ENCODE measurements at regions not wholly inside any gene's neighbourhood (a gene's known extent, or its start where the extent isn't known, plus 50 kb on each side); places are given as distances from the start of the nearest gene placed in this dataset.
"Not testable (repeated sequence)": the region's sequence is repeated elsewhere in the genome, so short reads cannot be mapped to it uniquely, and the experiment has no call there.

DNA sequence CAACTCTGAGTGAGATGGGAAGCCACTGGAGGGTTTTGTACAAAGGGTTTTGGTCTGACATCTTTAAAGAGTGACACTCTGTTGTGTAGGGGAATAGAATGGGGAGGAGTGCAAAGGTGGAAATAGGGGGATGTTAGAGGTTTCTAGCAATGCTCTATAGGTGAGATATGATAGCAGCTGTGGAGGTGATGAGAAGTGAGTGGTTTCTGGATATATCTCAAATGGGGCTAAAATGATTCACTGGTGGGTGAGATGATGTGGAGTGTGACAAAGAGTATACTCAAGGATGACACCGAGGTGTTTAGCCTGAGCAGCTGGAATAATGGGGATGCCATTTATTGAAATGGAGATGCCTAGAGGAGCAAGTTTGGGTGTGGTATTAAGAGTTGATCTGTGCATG, 426.4 kb downstream of the PCNX1 start:
- no peak for DNase-seq

DNA sequence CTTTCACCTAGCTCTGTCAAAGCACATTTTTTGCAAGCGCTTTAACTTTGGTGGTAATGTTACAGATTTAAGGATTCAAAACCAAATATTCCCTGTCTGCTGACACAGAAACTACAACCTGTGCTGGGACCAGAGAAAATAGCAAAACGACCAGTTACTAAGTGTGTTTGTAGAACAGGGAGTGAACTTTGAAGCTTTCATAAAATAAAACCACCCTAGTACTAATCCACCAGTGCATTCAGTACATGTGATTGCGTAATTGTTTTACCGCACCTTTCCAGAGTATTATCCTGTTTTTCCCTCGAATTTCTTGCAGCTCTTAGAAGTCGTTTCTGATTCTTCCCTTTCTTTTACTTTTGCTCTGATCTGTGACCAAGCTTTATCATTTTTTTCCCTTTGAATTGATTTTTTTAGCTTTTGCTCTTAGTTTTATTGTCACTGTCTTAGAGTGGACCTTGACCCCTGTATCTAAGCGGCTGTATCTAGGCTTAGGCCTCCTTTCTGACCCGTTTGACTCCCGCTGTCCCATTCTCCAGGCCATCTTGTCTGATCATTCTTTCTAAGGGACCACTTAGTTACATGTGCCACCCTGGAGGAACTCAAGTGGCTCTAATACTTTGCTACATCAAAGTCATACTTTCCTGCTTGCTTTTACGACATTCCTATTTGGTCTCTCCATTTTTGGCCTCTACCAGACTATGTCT, 429.4 kb downstream of the PCNX1 start:
- DNase-seq, result no peak

DNA sequence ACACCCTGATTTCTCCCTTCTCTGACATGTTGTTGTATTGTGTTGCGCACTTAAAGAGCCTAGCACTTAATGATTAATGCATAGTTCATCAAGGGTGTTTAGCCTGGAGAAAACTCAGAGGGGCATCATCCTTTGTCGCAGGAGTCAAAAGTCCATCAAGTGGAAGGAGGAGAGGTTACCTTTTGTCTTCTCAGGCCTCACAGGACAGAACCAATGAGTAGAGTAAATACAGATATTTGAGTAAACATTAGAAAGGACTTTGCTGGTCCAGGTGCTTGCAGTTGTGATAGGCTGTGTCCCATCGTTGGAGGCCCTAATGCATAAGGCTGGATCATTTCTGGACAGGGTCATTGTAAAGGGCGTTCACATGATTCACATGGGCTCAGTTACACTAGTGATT, 430.9 kb downstream of the PCNX1 start:
- no peak for DNase-seq

DNA sequence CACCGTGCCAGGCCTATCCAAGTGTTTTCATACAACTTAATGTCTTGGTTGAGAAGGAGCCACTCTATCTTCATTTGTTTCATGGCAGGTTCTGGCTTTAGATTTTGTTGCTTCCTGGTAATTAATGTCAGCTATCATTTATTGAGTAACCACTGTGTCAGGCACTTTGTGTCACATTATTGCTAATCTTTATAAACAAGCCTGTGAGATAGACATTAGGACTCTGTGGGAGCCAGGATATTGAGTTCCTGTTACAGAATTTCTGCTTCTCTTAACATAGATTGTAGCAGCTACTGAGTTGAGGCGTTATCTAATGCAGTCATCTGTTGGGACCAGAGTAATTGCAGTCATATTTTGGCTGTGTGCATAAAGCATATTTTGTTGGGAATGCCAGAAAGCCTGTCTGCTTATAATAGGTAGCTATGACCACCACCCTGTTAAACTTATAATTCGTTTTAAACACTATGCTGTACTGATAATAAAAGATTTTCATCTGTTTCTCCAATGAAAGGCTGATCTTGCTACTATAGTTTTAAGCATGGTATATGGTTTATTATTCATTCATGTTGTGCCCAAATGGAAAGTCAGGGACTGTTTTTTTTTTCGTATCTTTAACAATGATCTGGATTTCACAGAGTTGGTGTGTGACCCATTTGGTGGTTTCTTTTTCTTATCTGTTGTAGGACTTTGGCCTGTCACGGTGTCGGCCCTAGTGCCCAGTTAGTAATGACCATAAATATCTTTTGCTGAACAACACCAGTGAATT, 432.6 kb downstream of the PCNX1 start:
- no peak for DNase-seq

DNA sequence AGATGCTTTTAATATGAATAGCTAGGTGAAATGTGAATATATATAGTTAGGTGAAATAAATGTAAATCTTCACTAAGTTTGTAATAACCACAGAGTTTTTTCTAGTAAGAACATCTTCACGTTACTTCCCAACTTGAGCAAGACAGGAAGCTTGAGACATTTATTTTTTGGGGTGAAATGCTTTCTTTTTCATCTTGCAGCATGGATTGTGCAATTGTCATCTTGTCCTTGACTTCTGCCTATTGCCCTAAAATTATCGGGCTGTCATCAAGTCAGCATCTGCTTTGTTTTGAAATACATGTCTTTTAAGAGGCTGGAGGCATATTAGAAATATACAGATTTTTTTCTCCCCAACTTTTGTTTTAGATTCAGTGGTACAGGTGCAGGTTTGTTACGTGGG, 433.9 kb downstream of the PCNX1 start:
- no peak for DNase-seq

DNA sequence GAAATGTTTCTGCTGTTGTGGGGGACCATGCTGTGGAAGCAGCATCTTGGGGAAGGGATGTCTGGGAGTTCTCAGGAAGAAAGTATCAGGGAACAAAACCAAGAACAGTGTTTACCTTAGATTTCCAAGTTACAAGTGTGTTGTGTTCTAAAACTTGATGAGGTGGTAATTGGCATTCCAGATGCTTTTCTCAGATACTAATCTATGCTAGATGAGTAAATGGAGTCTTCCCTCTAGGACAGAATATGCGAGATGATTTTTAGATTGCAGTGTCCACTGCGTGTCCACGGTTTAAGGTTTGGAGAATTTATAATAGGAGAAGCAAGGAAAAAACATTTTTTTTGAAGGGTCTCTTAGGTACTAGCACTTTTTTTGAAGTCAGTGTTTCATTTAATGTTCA, 436.5 kb downstream of the PCNX1 start:
- DNase-seq, result no peak

DNA sequence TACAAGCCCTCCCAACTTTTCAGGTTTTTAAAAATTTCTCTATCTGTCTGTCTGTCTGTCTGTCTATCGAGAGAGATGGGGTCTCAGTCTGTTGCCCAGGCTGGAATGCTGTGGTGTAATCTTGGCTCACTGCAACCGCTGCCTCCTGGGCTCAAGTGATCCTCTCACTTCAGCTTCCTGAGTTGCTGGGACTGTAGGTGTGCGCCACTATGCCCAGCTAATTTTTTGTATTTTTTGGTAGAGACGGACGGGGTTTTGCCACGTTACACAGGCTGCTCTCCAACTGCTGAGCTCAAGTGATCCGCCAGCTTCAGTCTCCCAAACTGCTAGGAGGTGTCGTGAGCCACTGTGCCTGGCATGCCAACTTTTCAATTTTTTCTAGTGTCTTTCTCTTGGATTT, 437.2 kb downstream of the PCNX1 start:
- no peak for DNase-seq

DNA sequence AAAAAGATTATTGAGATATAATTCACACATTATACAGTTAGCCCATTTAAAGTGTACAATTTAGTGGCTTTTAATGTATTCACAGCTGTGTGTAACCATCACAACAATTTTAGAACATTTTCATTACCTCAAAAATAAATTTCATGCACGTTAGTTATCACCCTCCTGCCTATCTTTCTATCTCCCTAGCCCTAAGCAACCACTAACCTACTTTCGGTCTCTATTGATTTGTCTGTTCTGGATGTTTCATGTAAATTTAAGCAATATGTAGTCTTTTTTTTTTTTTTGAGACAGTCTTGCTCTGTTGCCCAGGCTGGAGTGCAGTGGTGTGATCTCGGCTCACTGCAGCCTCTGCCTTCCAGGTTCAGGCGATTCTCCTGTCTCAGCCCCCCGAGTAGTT, 439.4 kb downstream of the PCNX1 start:
- no peak for DNase-seq

DNA sequence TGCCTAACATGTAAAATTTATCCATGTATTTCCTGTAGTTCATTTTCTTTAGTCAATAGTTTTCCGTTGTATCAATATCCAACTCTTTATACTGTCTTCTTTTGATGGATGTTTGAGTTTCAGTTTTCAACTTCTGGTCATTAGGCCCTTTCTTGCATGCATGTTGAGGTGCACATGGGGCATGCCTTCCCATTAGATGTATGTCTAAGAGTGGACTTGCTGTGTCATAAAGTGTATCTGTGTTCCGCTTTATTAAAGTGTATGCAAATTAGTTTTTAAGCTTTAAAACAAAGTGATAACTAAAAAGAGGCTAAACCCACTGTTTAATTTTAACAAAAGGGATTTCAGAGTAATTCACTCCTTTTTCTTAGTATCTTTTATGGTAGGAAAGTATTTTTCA, 441.1 kb downstream of the PCNX1 start:
- DNase-seq, result no peak

DNA sequence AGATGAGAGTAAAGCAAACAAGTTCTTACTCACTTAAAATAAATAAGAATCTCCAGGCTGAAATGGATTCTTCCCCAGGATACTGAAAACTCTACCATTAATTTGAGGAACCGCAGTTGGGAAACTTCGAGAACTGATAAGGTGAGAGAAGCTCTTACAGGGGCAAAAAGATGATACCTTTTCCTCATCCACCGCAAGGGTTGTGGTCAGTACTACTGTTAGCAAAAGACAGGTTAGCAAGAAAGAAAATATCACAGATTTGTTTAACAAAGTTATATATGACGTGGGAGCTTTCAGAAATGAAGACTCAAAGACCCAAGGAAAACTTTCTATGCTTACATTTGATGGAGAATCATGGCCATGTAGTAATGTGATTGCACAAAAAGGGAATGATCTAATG, 441.6 kb downstream of the PCNX1 start:
- DNase-seq, result no peak

DNA sequence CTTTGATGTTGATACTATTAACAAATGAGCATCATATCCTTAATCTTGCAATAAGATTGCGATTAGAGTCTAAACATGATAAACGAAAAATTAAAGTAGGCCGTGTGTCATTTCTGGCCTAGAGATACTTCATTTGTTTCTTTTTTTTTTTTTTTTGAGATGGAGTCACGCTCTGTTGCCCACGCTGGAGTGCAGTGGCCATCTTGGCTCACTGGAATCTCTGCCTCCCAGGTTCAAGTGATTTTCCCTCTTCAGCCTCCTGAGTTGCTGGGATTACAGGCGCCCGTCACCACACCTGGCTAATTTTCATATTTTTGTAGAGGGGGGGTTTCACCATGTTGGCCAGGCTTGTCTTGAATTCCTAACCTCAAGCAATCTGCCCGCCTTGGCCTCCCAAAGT, 446.9 kb downstream of the PCNX1 start:
- no peak for DNase-seq

DNA sequence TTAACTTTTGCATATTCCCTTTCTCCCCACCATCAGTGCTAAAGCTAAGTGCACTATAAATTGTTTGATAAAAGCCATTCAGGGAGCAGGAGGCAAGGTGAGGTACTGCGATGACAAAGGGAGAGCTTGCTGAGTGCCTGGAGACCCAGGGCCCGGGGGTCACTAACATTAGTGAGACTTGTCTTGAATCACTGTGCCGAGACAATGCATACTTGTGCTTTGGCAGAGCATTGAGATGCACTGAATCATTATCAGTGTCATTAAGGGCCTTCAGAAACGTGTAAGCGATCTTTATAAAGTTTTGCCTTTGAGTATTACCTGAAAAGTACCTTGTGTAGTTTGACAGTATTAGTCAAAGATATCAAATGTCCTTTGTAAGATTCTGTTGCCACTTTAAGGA, 447.5 kb downstream of the PCNX1 start:
- DNase-seq, result no peak

DNA sequence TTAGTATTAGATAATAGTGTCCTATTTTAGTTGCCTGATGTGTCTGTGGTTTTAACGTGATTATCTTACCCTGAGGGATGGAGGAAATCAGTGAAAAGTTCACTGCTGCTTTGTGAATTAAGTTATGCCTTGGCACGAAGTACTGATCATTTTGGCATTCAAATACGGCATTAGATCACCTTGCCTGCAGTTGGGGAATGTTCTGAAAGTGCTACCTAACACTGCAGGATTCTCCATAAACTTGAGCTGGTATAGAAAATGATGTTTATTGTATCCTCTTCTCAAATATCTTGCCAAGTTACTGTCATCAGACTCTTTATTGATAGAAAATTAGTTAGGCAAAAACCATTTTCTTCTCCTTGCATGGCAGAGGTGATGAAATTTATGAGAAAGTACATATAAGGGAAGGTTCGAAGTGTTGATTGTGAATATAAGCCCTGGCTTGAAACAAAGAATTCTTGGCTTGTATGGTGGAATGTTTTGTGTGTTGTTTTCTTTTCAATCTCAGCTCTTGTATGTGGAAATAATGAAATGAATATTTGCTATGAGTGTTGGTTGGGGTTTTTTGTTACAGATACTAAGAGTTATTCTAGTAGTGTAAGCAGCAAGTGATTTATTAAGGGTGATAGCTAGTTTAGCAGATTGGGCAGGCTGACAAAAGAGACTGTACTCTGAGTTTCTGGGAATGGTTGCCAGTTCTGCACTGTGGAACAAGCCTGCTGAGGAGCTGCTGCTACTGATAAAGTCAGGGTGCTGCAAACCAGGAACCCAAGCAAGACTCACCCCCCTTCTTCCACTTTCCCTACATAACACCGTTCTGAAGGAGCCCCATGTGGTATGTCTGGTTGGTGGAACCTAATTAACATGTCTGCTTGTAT, 448.3 kb downstream of the PCNX1 start:
- DNase-seq, result no peak

DNA sequence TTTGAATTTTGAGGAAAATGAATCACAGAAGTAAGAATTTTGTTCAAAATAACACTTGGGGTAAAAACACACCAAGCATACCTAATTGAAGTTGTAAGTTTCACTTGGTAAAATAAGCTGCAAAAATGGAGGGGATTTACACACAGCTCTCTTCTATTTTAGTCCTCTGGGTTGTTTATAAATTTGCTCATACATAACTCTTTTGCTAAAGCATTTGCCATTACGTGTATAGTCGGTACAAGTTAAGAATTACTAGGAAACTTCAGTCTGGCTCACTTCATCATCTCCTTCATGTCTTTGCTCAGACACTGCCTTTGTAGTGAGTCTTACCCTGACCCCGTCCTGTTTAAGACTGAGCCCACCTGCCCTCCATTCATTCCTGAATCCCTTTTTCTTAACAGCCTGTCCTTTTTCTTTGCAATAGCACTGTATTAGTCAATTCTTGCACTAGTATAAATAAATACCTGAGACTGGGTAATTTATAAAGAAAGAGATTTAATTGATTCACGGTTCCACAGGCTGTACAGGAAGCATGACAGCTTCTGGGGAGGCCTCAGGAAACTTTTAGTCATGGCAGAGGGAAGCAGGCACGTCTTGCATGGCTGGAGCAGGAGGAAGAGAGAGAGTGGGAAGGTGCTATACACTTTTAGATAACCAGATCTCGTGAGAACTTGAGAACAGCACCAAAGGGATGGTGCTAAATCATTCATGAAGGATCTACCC, 451.1 kb downstream of the PCNX1 start:
- DNase-seq, result no peak

DNA sequence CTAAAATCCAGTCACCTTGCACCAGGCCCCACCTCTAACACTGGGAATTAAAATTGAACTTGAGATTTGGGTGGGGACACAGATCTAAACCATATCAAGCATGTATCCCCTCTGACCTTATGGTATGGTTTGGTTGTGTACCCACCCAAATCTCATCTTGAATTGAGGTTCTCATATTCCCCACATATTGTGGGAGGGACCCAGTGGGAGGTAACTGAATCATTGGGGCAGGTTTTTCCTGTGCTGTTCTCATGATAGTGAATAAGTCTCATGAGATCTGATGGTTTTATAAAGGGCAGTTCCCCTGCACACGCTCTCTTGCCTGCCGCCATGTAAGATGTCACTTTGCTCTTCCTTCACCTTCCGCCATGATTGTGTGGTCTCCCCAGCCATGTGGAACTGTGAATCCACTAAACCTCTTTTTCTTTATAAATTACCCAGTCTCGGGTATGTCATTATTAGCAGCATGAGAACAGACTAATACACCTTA, 451.7 kb downstream of the PCNX1 start:
- not testable (repeated sequence) for DNase-seq

DNA sequence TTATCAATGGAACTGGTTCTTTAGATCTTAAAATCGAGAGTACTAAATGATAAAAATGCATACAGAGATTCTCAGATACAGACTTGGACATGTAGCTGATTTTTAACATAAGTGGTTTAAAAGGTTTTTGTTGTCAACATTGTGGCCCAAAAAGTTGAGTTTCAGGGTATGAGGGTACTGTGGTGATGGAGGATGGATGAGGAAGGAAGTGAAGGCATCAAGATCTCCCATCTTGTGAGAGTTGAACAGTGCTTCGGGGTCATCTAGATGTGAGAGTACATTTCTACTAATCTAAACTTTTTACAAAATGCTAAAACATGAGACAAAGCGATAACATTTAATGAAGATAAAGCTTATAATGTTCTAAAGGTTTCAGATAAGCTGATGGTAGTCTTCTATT, 452.6 kb downstream of the PCNX1 start:
- DNase-seq, result no peak

DNA sequence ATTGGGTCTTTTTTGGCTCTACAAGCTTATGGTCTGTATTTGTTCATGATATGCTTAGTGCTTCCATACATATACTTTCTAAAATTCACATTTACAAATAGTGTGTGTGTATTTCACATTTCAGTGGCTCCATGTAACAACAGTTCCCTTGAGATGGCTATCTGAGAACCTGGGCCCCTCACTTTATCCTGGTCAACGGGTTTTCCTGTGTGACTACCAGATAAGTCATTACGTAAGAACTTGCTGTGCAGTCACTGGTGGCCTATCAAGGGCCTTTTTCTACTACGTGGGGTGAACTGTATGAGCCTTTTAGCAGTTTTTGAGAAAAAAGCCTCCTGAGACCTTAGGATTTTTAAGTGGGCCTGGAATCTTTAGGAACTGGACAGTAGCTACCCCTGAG, 454.1 kb downstream of the PCNX1 start:
- DNase-seq, result no peak

DNA sequence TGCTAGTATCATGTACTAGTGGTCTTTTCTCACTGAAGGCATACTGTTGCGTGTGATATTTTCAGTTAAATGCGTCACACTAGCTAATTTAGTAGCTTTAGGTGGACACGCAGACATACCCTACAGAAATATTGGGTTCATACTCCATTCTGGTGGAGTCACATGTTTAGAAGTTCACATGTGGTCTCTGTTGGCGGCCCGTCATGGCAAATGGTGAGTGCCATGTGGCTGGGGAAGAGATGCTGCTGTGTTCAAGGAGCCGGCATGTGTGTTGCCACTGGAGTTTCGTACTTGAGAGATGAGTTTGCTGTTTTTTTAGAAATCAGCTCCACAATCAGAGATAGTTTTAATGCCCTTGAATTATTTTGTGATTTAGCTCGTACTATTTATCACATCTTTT, 454.6 kb downstream of the PCNX1 start:
- DNase-seq, result no peak

DNA sequence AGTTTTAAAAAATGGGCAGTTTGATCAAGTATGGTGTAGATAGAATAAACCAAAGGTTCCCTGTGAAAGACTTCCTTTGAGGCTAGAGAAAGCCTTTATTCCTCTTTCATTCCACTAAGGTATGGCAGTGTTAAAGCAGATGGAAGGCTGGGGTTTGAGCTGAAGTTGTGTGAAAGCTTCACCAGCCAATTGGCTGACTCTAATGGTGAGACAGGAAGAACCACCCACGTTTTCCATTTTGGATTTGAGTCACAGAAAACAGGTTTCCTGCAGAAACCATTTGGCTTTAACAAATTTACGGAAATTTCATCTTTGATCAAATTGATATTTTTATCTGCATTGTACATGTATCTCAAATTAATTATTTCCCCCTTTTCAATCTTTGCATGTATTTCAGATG, 455.0 kb downstream of the PCNX1 start:
- no peak for DNase-seq

DNA sequence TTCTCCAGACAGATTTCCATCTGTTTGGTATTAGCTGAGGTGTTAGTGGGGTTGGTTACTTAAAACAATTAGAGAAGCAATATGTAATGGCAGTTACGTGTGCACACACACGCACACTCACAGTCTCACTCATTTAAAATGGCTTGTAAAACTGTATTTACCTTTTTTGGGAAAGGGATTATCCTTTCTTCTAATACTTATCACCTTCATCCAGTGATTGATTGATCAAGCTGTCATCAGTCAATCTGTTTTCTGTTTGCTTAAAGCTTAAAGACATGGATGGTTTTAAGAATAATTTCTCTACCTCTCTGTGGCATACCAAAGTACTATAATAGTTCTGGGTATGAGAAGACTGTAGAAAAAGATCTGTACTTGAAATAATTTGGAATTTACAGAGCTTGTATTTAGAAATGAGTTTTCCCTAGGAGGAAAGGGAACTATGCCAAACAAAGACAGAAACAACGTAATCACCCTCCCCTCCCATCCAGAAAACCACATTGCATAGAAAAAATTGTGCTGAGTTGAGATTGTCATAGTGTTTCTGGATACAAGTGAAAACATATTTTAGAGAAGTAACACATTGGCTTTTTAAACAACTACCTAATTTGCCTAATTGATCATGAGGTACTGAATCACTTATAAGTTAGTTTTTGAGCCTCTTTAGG, 455.8 kb downstream of the PCNX1 start:
- DNase-seq, result no peak

DNA sequence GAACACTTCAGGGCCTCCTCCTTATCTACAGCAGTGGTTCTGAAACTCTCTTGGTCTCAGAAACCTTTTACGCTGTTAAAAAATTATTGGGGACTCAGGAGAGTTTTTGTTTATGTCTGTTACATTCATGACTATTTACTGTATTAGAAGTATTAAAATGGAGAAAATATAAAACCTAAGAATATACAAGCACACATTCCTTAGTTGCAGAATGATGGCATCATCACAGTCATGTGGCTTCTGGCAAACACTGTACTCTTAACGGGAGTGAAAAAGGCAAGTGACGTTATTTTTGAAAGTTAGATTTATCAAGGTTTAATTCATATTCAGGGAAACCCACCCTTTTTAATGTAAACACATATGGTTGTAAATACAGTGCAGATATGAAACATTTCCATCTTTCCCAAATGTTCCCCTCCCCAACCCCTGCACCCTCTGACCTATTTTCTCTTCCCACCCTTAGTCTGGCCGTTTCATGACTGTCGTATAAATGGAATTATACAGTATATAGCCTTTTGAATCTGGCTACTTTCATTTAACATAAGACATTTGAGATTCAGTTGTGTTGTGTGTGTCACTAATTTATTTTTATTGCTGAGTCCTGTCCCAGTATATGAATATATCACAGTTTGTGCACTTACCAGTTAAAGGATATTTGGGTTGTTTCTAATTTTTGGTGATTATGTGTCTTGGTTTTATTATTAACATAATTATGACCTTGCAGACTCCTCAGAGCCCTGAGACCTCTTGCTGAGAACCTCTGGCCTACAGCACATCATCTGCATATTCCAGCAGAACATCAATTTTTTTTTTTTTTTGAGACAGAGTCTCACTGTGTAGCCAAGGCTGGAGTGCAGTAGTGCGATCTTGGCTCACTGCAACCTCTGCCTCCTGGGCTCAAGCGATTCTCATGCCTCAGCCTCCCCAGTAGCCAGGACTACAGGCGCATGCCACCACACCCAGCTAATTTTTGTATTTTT, 457.0 kb downstream of the PCNX1 start:
- no peak for DNase-seq
